HEK293T (cell line): ENCODE measurements at regions not wholly inside any gene's neighbourhood (a gene's known extent, or its start where the extent isn't known, plus 50 kb on each side); places are given as distances from the start of the nearest gene placed in this dataset.

Experiments
- BHLHE40 ChIP-seq: fragments of 450-650 bp; IDR thresholded peaks from 2 replicates; pipeline ENCODE4 v1.6.1; 2016; ENCODE audit warnings: mild to moderate bottlenecking, moderate library complexity, borderline replicate concordance
- ELF4 ChIP-seq: fragments of 450-650 bp; IDR thresholded peaks from 2 replicates; pipeline ENCODE4 v1.6.1; 2017; ENCODE audit warnings: antibody characterized with exemption
- SP1 ChIP-seq: fragments of 450-650 bp; IDR thresholded peaks from 2 replicates; pipeline ENCODE4 v1.6.1; 2017

- TF ChIP-seq BHLHE40 = no peak
- TF ChIP-seq SP1 = no peak
- TF ChIP-seq ELF4 = no peak
Measured at GRCh38 chr6:170178561-170179477, 112.1 kb downstream of the DLL1 start.
